Fibroblast of lung (primary cell): ENCODE measurements at regions not wholly inside any gene's neighbourhood (a gene's known extent, or its start where the extent isn't known, plus 50 kb on each side); places are given as distances from the start of the nearest gene placed in this dataset.

Source experiments
- EZH2 ChIP-seq: IDR thresholded peaks from 2 replicates; pipeline ENCODE4 v1.5.1; 2012; ENCODE audit warnings: low read length, control low read depth, mild to moderate bottlenecking; ENCODE audit errors: missing control alignments
- TF ChIP-seq, protein P1 (sequence below), 2 donors: IDR thresholded peaks in 1 of 2; conservative IDR thresholded peaks in 1 of 2; 1 replicate in 1 of 2; 2 replicates in 1 of 2; pipeline ENCODE4 v1.5.1; 2011 to 2012; ENCODE audit warnings: low read length in 2 of 2, control low read depth in 1 of 2, inconsistent platforms in 1 of 2, low read depth in 1 of 2, mild to moderate bottlenecking in 1 of 2

DNA sequence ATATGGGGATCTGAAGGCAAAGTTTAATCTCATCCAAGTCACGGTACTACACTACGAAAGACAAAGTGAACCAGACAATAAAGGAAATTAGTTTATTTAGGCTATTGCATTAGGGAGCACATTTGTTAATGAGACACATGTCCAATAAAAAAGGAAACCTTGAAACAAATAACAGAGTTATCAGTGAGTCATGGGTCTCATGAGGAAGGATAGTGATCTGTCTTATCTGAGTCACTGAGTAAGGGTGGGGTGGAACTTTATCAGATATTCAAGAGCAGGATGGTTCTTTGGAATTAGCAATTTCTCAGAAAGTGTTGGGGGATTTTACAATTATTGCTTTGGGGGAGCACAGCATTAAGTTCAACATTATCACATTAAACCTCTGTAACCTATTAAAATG is 188.9 kb upstream of the IL1RAPL1 start:
- TF ChIP-seq, protein P1, sequence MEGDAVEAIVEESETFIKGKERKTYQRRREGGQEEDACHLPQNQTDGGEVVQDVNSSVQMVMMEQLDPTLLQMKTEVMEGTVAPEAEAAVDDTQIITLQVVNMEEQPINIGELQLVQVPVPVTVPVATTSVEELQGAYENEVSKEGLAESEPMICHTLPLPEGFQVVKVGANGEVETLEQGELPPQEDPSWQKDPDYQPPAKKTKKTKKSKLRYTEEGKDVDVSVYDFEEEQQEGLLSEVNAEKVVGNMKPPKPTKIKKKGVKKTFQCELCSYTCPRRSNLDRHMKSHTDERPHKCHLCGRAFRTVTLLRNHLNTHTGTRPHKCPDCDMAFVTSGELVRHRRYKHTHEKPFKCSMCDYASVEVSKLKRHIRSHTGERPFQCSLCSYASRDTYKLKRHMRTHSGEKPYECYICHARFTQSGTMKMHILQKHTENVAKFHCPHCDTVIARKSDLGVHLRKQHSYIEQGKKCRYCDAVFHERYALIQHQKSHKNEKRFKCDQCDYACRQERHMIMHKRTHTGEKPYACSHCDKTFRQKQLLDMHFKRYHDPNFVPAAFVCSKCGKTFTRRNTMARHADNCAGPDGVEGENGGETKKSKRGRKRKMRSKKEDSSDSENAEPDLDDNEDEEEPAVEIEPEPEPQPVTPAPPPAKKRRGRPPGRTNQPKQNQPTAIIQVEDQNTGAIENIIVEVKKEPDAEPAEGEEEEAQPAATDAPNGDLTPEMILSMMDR (conservative IDR thresholded peaks at IDR 0.05 in 1 of 2, IDR thresholded peaks at IDR 0.05 in 1 of 2; ENCODE audit: low read depth in 1 of 2, low read length in 2 of 2), result no peak
- no peak for TF ChIP-seq EZH2
